Epidermal melanocyte (primary cell): ENCODE measurements at regions not wholly inside any gene's neighbourhood (a gene's known extent, or its start where the extent isn't known, plus 50 kb on each side); places are given as distances from the start of the nearest gene placed in this dataset.
"Not testable (repeated sequence)": the region's sequence is repeated elsewhere in the genome, so short reads cannot be mapped to it uniquely, and the experiment has no call there.

Experiments
- DNase-seq: peaks from one replicate; pipeline ENCODE4 v3.0.0; 2011; ENCODE audit warnings: low spot score; ENCODE audit not compliant: insufficient read length

DNA sequence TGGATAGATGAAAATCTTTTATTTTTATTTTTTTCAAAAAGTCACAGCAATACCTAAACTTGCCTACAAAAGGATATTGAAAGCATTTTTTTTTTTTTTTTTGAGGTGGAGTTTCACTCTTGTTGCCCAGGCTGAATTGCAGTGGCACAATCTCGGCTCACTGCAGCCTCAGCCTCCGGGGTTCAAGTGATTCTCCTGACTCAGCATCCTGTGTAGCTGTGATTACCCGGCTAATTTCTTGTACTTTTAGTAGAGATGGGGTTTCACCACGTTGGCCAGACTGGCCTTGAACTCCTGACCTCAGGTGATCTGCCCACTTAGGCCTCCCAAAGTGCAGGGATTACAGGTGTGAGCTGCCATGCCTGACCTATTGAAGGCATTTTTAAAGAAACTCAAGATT lies 69.1 kb upstream of the DGKB start:
- not testable (repeated sequence) for DNase-seq

DNA sequence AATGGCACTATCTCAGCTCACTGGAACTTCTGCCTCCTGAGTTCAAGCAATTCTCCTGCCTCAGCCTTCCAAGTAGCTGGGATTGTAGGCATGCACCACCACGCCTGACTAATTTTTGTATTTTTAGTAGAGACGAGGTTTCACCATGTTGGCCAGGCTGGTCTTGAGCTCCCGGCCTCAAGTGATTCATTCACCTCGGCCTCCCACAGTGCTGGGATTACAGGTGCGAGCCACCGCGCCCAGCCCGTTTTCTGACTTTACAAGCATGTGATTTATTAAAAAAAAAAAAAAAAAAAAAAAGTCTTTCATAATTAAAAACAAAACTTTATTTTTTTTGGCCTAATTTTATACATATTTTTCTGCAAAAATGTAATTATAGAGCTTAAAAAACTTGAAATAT lies 64.8 kb upstream of the DGKB start:
- DNase-seq, result not testable (repeated sequence)

DNA sequence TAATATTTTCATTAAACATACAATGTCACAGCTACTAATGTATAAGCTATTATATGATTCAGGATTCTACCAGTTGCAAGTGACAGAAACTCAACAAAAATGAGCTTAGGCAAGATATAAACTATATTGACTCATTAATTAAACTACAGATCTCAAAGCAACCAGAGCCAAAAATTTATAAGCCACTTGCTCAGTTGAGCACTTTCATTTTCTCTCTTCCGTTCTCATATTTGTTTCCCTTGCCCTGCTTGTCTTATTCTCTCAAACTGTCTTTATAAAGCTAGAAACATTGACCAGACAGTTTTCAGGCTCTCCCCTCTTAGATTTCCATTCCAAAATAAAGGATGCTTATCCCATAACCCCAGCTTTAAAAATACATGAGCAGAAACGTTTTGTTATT lies 60.2 kb upstream of the DGKB start:
- DNase-seq, result no peak

DNA sequence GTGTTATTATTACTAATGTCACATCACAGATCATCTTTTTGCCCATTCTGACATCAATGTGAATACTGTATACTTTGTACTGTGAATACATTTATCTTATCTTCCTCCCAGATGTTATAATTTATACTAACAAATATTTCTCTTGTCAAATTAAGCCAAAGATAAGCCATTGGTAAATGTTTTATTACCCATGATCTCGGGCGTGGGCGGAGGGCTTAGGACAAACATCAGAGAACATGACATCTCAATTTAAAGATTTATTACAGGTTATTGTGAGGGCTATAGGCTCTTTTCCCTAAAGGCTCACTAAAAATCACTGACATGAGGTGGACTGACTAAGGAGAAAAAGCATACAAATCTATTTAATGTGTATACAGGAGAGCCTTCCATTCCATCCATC lies 58.2 kb upstream of the DGKB start:
- no peak for DNase-seq

DNA sequence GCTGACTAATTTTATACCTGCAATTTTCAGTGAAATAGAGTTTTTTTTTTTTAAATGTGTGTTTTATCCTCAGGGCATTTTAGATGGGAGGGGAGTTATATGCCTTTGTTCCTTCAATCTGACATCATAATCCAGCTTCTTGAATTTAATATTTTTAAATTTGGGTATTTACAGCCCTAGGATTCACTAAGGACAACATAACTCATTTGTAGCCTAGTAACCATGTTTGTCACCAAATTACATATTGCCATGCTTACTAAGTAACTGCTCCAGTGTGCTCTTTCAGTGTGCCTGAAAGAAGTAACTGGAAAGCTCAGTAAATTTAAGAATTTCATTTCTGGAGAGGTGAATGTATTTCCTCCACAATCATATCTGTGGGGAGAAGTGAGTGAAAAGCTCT lies 56.8 kb upstream of the DGKB start:
- DNase-seq, result no peak

DNA sequence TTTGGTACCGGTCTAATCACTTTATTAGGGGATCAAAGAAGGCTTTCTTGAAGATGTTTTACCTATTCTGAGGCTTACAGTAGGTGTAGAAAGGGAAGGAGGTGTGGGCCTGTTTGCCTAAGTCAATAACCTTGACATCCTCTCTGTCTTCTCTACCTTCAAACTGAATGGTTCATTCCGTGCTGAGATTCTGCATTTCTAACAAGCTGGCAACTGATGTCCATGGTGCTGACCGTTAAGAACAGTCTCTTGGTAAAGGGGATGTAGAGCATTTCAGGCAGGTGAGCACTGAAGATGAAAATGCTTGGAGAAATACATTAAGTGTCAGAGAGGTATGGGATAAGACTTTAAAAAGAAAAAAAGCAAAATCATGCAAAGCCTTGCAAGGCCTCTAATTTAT lies 51.5 kb upstream of the DGKB start:
- no peak for DNase-seq
